ENCODE measurements at regions not wholly inside any gene's neighbourhood (a gene's known extent, or its start where the extent isn't known, plus 50 kb on each side); places are given as distances from the start of the nearest gene placed in this dataset.

DNA sequence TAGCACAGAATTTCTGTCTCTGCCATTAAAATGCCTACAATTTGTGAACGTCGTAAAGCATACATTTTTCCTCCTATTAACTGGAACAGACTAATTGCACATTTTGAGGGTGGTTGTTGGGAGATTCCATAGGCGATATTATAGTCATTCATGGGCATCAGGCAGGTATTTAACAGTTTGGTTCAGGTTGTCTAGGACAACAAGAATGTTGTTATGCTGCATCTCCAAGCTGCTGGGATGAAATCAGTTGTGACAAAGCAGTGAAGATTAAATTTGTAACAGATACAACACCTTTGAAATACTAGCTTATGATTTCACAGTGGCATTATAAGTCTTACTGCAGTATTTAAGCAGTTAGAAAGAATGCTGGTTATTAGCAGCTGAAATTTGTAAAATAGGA is 339.7 kb upstream of the PITX2 start:
- TF ChIP-seq, protein P1, sequence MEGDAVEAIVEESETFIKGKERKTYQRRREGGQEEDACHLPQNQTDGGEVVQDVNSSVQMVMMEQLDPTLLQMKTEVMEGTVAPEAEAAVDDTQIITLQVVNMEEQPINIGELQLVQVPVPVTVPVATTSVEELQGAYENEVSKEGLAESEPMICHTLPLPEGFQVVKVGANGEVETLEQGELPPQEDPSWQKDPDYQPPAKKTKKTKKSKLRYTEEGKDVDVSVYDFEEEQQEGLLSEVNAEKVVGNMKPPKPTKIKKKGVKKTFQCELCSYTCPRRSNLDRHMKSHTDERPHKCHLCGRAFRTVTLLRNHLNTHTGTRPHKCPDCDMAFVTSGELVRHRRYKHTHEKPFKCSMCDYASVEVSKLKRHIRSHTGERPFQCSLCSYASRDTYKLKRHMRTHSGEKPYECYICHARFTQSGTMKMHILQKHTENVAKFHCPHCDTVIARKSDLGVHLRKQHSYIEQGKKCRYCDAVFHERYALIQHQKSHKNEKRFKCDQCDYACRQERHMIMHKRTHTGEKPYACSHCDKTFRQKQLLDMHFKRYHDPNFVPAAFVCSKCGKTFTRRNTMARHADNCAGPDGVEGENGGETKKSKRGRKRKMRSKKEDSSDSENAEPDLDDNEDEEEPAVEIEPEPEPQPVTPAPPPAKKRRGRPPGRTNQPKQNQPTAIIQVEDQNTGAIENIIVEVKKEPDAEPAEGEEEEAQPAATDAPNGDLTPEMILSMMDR (IDR thresholded peaks at IDR 0.05), result no peak
- no peak for TF ChIP-seq ZFX (IDR thresholded peaks at IDR 0.05; ENCODE audit: borderline replicate concordance)
